PC-9 (cell line): ENCODE measurements at regions not wholly inside any gene's neighbourhood (a gene's known extent, or its start where the extent isn't known, plus 50 kb on each side); places are given as distances from the start of the nearest gene placed in this dataset.

Experiments
- CTCF ChIP-seq: fragments of 200-600 bp; sonication (generic); conservative IDR thresholded peaks from 2 replicates; pipeline ENCODE4 v1.6.1; 2017; ENCODE audit warnings: mixed run types, antibody characterized with exemption, mild to moderate bottlenecking, moderate library complexity
- EZH2 ChIP-seq: fragments of 200-600 bp; sonication (generic); IDR thresholded peaks from 2 replicates; pipeline ENCODE4 v1.8.0; 2017; ENCODE audit warnings: antibody characterized with exemption, low read depth

GRCh38 chr13:40469581-40470310 is 196.7 kb downstream of the FOXO1 start:
- TF ChIP-seq CTCF: no peak
- no peak for TF ChIP-seq EZH2
